HepG2 (cell line): ENCODE measurements at regions not wholly inside any gene's neighbourhood (a gene's known extent, or its start where the extent isn't known, plus 50 kb on each side); places are given as distances from the start of the nearest gene placed in this dataset.

ENCODE experiments used
- CTCF ChIP-seq: sonication (generic); formaldehyde crosslinking; IDR thresholded peaks from 2 replicates; pipeline ENCODE4 v1.5.0; 2020; ENCODE audit warnings: mild to moderate bottlenecking, missing genetic modification reagents, moderate library complexity
- ELF1 ChIP-seq: sonication (generic); formaldehyde crosslinking; IDR thresholded peaks from 2 replicates; pipeline ENCODE4 v1.4.0; 2020; ENCODE audit warnings: missing genetic modification reagents
- EP300 ChIP-seq, 3 experiments: sonication (generic) in 1 of 3; formaldehyde crosslinking in 1 of 3; IDR thresholded peaks; 2 replicates each; pipeline versions ENCODE4 v1.5.1 to v1.6.1; 2011 to 2020; ENCODE audit warnings: low read depth in 2 of 3, low read length in 2 of 3, borderline replicate concordance in 1 of 3, improper control_type of control experiment in 1 of 3, mild to moderate bottlenecking in 1 of 3, missing genetic modification reagents in 1 of 3, moderate library complexity in 1 of 3
- FOXK2 ChIP-seq: fragments of 450-650 bp; IDR thresholded peaks from 2 replicates; pipeline ENCODE4 v1.6.1; 2016
- SIX4 ChIP-seq: sonication (generic); formaldehyde crosslinking; IDR thresholded peaks from 2 replicates; pipeline ENCODE4 v1.4.0; 2020; ENCODE audit warnings: missing genetic modification reagents
- SRF ChIP-seq: IDR thresholded peaks from 2 replicates; pipeline ENCODE4 v1.6.1; 2011; ENCODE audit warnings: mild to moderate bottlenecking, low read depth, low read length, moderate library complexity
- STAT6 ChIP-seq: sonication (generic); formaldehyde crosslinking; IDR thresholded peaks from 2 replicates; pipeline ENCODE4 v1.4.0; 2020; ENCODE audit warnings: missing genetic modification reagents, mild to moderate bottlenecking, borderline replicate concordance
- ZNF274 ChIP-seq: sonication (generic); formaldehyde crosslinking; IDR thresholded peaks from 2 replicates; pipeline ENCODE4 v1.5.1; 2020; ENCODE audit warnings: mild to moderate bottlenecking, missing genetic modification reagents
- ZNF639 ChIP-seq: conservative IDR thresholded peaks from 2 replicates; pipeline ENCODE4 v1.6.1; 2018; ENCODE audit warnings: missing genetic modification reagents
- ZNF784 ChIP-seq: sonication (generic); formaldehyde crosslinking; IDR thresholded peaks from 2 replicates; pipeline ENCODE4 v1.5.1; 2020; ENCODE audit warnings: missing genetic modification reagents, mild to moderate bottlenecking, borderline replicate concordance

GRCh38 chr9:73050065-73050816 lies 97.4 kb upstream of the ALDH1A1 start:
- TF ChIP-seq EP300 (IDR thresholded peaks at IDR 0.05; ENCODE audit: low read depth in 2 of 2, low read length in 2 of 2) (no peak), EP300 (CRISPR knock-in tag; IDR thresholded peaks at IDR 0.05; ENCODE audit: borderline replicate concordance) (no peak), ZNF274 (CRISPR knock-in tag) (no peak), FOXK2 (no peak), CTCF (CRISPR knock-in tag) (no peak), ELF1 (CRISPR knock-in tag) (no peak), ZNF639 (CRISPR knock-in tag) (no peak), ZNF784 (CRISPR knock-in tag) (no peak), SIX4 (CRISPR knock-in tag) (no peak), STAT6 (CRISPR knock-in tag) (no peak), SRF (no peak)
